Activated CD4-positive, alpha-beta T cell treated with anti-CD3 and anti-CD28 coated beads, Interleukin-2, amount 50 U/mL, for 16 hours (primary cell): ENCODE measurements at regions not wholly inside any gene's neighbourhood (a gene's known extent, or its start where the extent isn't known, plus 50 kb on each side); places are given as distances from the start of the nearest gene placed in this dataset.

Source experiments
- DNase-seq: peaks from one replicate; pipeline ENCODE4 v3.0.0-alpha.2; 2020

- DNase-seq, result no peak
Observed at GRCh38 chr17:79144133-79144532, 69.5 kb downstream of the ENGASE start.

- DNase-seq, result no peak
Observed at GRCh38 chr17:79142375-79142774, 67.8 kb downstream of the ENGASE start.

GRCh38 chr17:79141578-79142355, 67.1 kb downstream of the ENGASE start:
- no peak for DNase-seq

- DNase-seq, result no peak
Observed at GRCh38 chr17:79138826-79139225, 64.2 kb downstream of the ENGASE start.

- DNase-seq, result no peak
Observed at GRCh38 chr17:79137789-79138165, 63.2 kb downstream of the ENGASE start.

GRCh38 chr17:79137015-79137788, 62.6 kb downstream of the ENGASE start:
- DNase-seq, result no peak

GRCh38 chr17:79136596-79136995, 62.0 kb downstream of the ENGASE start:
- no peak for DNase-seq
